ENCODE measurements at regions not wholly inside any gene's neighbourhood (a gene's known extent, or its start where the extent isn't known, plus 50 kb on each side); places are given as distances from the start of the nearest gene placed in this dataset.

DNA sequence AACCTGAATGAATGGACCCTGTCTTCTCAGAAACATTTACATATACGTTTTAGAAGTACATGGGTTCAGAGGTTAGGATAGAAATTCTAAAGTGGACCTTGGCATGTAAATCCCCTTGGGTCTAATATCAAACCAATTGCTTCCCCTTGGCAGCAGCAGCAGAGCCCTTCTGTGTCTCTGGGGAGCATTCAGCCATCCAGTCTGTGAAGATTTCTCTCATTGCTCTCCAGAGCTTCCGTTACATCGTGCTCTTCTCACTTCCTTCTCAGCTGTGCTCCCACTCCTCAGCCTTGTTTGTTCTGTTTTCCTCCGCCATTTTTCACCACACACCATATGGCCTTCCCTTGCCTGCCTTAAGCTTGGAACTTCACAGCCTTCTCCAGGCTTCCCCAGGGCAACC is 61.5 kb upstream of the ATP1B1 start:
- peak; percentile 71 for DNase-seq
- Histone ChIP-seq H3K36me3 (ENCODE audit: insufficient read depth, low read length) (no peaks in the 10 kb centered on the region), H3K27ac (ENCODE audit: low read length) (peak overlapping the region; percentile 97), H3K4me1 (ENCODE audit: insufficient read depth, low read length) (peaks cover 51% of the 10 kb centered on the region), H3K27me3 (ENCODE audit: insufficient read depth, low read length, poor library complexity) (no peaks in the 10 kb centered on the region), H3K9ac (ENCODE audit: low read depth, low read length) (peak overlapping the region; percentile 51), H3K4me3 (ENCODE audit: low read depth in 1 of 2, low read length in 2 of 2) (peak overlapping the region in 1 of 2 experiments; percentile 27; a peak in 1 of 4 replicates), H2AFZ (ENCODE audit: low read depth, low read length) (peak overlapping the region; percentile 70), H4K20me1 (ENCODE audit: insufficient read depth, low read length) (no peaks in the 10 kb centered on the region), H3K9me3 (ENCODE audit: insufficient read depth, low read length, severe bottlenecking) (no peaks in the 10 kb centered on the region), H3K4me2 (ENCODE audit: insufficient read depth, low read length) (peak overlapping the region; percentile 52), H3K79me2 (ENCODE audit: insufficient read depth, low read length) (no peaks in the 10 kb centered on the region)
- no peak for TF ChIP-seq EZH2 (IDR thresholded peaks at IDR 0.05; ENCODE audit: borderline replicate concordance, low read depth, low read length, severe bottlenecking)
- TF ChIP-seq, protein P1, sequence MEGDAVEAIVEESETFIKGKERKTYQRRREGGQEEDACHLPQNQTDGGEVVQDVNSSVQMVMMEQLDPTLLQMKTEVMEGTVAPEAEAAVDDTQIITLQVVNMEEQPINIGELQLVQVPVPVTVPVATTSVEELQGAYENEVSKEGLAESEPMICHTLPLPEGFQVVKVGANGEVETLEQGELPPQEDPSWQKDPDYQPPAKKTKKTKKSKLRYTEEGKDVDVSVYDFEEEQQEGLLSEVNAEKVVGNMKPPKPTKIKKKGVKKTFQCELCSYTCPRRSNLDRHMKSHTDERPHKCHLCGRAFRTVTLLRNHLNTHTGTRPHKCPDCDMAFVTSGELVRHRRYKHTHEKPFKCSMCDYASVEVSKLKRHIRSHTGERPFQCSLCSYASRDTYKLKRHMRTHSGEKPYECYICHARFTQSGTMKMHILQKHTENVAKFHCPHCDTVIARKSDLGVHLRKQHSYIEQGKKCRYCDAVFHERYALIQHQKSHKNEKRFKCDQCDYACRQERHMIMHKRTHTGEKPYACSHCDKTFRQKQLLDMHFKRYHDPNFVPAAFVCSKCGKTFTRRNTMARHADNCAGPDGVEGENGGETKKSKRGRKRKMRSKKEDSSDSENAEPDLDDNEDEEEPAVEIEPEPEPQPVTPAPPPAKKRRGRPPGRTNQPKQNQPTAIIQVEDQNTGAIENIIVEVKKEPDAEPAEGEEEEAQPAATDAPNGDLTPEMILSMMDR (IDR thresholded peaks at IDR 0.05; ENCODE audit: borderline replicate concordance, extremely low read depth, low read length, poor library complexity, severe bottlenecking) = no peak
- peak; percentile 51 for ATAC-seq (ENCODE audit: insufficient read depth, low read depth)

DNA sequence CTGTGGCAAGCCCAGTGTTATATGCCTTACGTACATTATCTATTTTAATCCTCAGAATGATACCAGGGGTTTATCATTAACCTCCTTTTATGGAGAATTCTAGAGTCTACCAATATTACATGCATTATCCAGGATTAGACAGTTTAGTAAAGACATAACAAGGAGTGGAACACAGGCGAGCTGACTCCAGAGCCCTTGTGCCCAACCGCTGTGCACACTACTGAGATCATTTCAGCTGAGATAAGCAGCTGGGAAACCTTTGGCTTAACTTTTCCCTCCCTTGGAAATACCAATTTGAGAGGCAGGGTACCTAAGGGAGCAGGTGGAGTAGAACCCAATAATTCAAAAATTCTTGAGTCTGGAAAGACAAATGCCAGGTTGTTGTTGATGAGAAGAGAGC is 59.8 kb upstream of the ATP1B1 start:
- no peaks in the 10 kb centered on the region for H3K9me3 ChIP-seq (ENCODE audit: insufficient read depth, low read length, severe bottlenecking)
- H3K4me3 ChIP-seq (ENCODE audit: low read depth in 1 of 2, low read length in 2 of 2) = no peak overlapping the region
- H2AFZ ChIP-seq (ENCODE audit: low read depth, low read length) = no peak overlapping the region
- no peak overlapping the region for H3K27ac ChIP-seq (ENCODE audit: low read length)
- TF ChIP-seq, protein P1 (IDR thresholded peaks at IDR 0.05; ENCODE audit: borderline replicate concordance, extremely low read depth, low read length, poor library complexity, severe bottlenecking) = no peak
- TF ChIP-seq EZH2 (IDR thresholded peaks at IDR 0.05; ENCODE audit: borderline replicate concordance, low read depth, low read length, severe bottlenecking) = no peak
- H3K27me3 ChIP-seq (ENCODE audit: insufficient read depth, low read length, poor library complexity) = no peaks in the 10 kb centered on the region
- no peaks in the 10 kb centered on the region for H3K79me2 ChIP-seq (ENCODE audit: insufficient read depth, low read length)
- H3K4me1 ChIP-seq (ENCODE audit: insufficient read depth, low read length) = peaks cover 51% of the 10 kb centered on the region
- no peaks in the 10 kb centered on the region for H4K20me1 ChIP-seq (ENCODE audit: insufficient read depth, low read length)
- no peak overlapping the region for H3K4me2 ChIP-seq (ENCODE audit: insufficient read depth, low read length)
- no peak for DNase-seq
- no peak for ATAC-seq (ENCODE audit: insufficient read depth, low read depth)
- no peaks in the 10 kb centered on the region for H3K36me3 ChIP-seq (ENCODE audit: insufficient read depth, low read length)
- H3K9ac ChIP-seq (ENCODE audit: low read depth, low read length) = no peak overlapping the region

DNA sequence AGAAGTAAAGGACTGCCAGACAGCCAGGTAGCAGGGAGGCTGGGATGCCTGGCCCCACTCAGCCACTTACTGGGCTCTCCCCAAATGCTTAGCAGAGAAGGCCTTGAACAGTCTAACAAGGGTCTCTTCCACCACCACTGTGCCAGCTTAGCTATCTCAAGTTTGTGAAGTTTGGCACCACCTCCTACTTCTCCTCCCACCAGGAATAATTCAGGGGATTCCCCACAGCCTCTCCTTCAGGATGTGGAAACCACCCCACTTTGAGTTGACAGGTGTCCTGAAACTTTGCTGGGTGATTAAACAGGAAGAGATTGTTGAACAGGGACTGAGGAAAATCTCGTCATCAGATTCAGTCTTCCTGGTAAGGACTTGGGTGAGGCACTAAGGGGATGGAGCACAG is 59.4 kb upstream of the ATP1B1 start:
- TF ChIP-seq, protein P1 (IDR thresholded peaks at IDR 0.05; ENCODE audit: borderline replicate concordance, extremely low read depth, low read length, poor library complexity, severe bottlenecking) = no peak
- TF ChIP-seq EZH2 (IDR thresholded peaks at IDR 0.05; ENCODE audit: borderline replicate concordance, low read depth, low read length, severe bottlenecking) = no peak
- no peak overlapping the region for H3K27ac ChIP-seq (ENCODE audit: low read length)
- no peak for ATAC-seq (ENCODE audit: insufficient read depth, low read depth)
- H3K79me2 ChIP-seq (ENCODE audit: insufficient read depth, low read length) = no peaks in the 10 kb centered on the region
- H3K4me2 ChIP-seq (ENCODE audit: insufficient read depth, low read length) = no peak overlapping the region
- no peak for DNase-seq
- no peaks in the 10 kb centered on the region for H3K27me3 ChIP-seq (ENCODE audit: insufficient read depth, low read length, poor library complexity)
- H2AFZ ChIP-seq (ENCODE audit: low read depth, low read length) = no peak overlapping the region
- H3K4me1 ChIP-seq (ENCODE audit: insufficient read depth, low read length) = peaks cover 50% of the 10 kb centered on the region
- H4K20me1 ChIP-seq (ENCODE audit: insufficient read depth, low read length) = no peaks in the 10 kb centered on the region
- no peaks in the 10 kb centered on the region for H3K9me3 ChIP-seq (ENCODE audit: insufficient read depth, low read length, severe bottlenecking)
- no peak overlapping the region for H3K4me3 ChIP-seq (ENCODE audit: low read depth in 1 of 2, low read length in 2 of 2)
- no peaks in the 10 kb centered on the region for H3K36me3 ChIP-seq (ENCODE audit: insufficient read depth, low read length)
- H3K9ac ChIP-seq (ENCODE audit: low read depth, low read length) = no peak overlapping the region

DNA sequence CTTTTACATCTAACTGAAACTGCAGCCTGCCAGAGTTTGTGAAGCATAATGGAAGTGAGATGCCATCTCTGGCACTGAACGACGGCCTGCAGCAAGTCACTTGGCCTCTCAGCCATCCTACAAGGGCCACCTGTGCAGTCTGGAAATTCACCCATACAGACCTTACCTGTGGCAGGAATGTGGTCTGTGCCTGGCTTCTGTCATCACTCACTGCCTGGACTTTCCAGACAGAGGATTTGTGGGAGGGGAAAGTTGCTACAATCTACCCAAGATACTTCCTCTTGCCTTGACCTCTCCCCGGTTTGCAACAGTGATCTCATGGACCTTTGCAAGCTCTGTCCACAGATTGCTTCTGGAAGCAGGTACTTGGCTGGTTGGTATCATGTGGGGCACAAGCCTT is 58.4 kb upstream of the ATP1B1 start:
- no peak overlapping the region for H2AFZ ChIP-seq (ENCODE audit: low read depth, low read length)
- no peak for TF ChIP-seq EZH2 (IDR thresholded peaks at IDR 0.05; ENCODE audit: borderline replicate concordance, low read depth, low read length, severe bottlenecking)
- TF ChIP-seq, protein P1 (IDR thresholded peaks at IDR 0.05; ENCODE audit: borderline replicate concordance, extremely low read depth, low read length, poor library complexity, severe bottlenecking) = no peak
- H3K27me3 ChIP-seq (ENCODE audit: insufficient read depth, low read length, poor library complexity) = no peaks in the 10 kb centered on the region
- no peak overlapping the region for H3K27ac ChIP-seq (ENCODE audit: low read length)
- H3K9me3 ChIP-seq (ENCODE audit: insufficient read depth, low read length, severe bottlenecking) = no peaks in the 10 kb centered on the region
- peaks cover 41% of the 10 kb centered on the region for H3K4me1 ChIP-seq (ENCODE audit: insufficient read depth, low read length)
- H4K20me1 ChIP-seq (ENCODE audit: insufficient read depth, low read length) = no peaks in the 10 kb centered on the region
- H3K79me2 ChIP-seq (ENCODE audit: insufficient read depth, low read length) = no peaks in the 10 kb centered on the region
- no peak overlapping the region for H3K4me3 ChIP-seq (ENCODE audit: low read depth in 1 of 2, low read length in 2 of 2)
- no peak overlapping the region for H3K4me2 ChIP-seq (ENCODE audit: insufficient read depth, low read length)
- DNase-seq (no peak), ATAC-seq (ENCODE audit: insufficient read depth, low read depth) (no peak)
- no peak overlapping the region for H3K9ac ChIP-seq (ENCODE audit: low read depth, low read length)
- H3K36me3 ChIP-seq (ENCODE audit: insufficient read depth, low read length) = no peaks in the 10 kb centered on the region
